Neural progenitor cell (in vitro differentiated cells): ENCODE measurements at regions not wholly inside any gene's neighbourhood (a gene's known extent, or its start where the extent isn't known, plus 50 kb on each side); places are given as distances from the start of the nearest gene placed in this dataset.

ENCODE experiments used
- DNase-seq: peaks from one replicate; pipeline ENCODE4 v3.0.0-alpha.2; 2016; ENCODE audit warnings: low spot score
- H2AFZ ChIP-seq: fragments of 200-600 bp; sonication (generic); replicated peaks from 2 replicates; pipeline ENCODE4 v1.6.1; 2016; ENCODE audit warnings: antibody characterized with exemption
- H3F3A ChIP-seq: fragments of 200-600 bp; sonication (generic); 2 replicates; pipeline ENCODE4 v1.6.1; 2016; ENCODE audit warnings: antibody characterized with exemption, low read depth
- H3K27ac ChIP-seq: fragments of 200-600 bp; sonication (generic); 2 replicates; pipeline ENCODE4 v1.5.1; 2016; ENCODE audit warnings: mild to moderate bottlenecking
- H3K27me3 ChIP-seq: fragments of 200-600 bp; sonication (generic); 2 replicates; pipeline ENCODE4 v1.6.1; 2016; ENCODE audit warnings: mild to moderate bottlenecking, moderate library complexity
- H3K36me3 ChIP-seq: fragments of 200-600 bp; sonication (generic); 2 replicates; pipeline ENCODE4 v1.5.1; 2016
- H3K4me1 ChIP-seq: fragments of 200-600 bp; sonication (generic); 2 replicates; pipeline ENCODE4 v1.6.1; 2016; ENCODE audit warnings: mixed run types
- H3K4me2 ChIP-seq: fragments of 200-600 bp; sonication (generic); 2 replicates; pipeline ENCODE4 v1.6.1; 2016
- H3K4me3 ChIP-seq: fragments of 200-600 bp; sonication (generic); 2 replicates; pipeline ENCODE4 v1.5.1; 2016
- H3K79me2 ChIP-seq: fragments of 200-600 bp; sonication (generic); 2 replicates; pipeline ENCODE4 v1.6.1; 2016; ENCODE audit warnings: low read depth
- H3K9ac ChIP-seq: fragments of 200-600 bp; sonication (generic); 2 replicates; pipeline ENCODE4 v1.6.1; 2016
- H3K9me3 ChIP-seq: fragments of 200-600 bp; sonication (generic); 2 replicates; pipeline ENCODE4 v1.5.1; 2016; ENCODE audit warnings: low read depth
- H4K20me1 ChIP-seq: fragments of 200-600 bp; sonication (generic); 2 replicates; pipeline ENCODE4 v1.6.1; 2016; ENCODE audit warnings: low read depth
- H3K27ac Mint-ChIP-seq: 3 replicates; pipeline ENCODE4 v1.8.0; 2021; ENCODE audit warnings: mixed read lengths
- H3K27me3 Mint-ChIP-seq: 2 replicates; pipeline ENCODE4 v1.8.0; 2022; ENCODE audit warnings: low read depth, mild to moderate bottlenecking, inconsistent platforms, moderate library complexity, mixed read lengths; ENCODE audit not compliant: insufficient read depth
- H3K36me3 Mint-ChIP-seq: 3 replicates; pipeline ENCODE4 v1.8.0; 2021; ENCODE audit warnings: mixed read lengths
- H3K4me1 Mint-ChIP-seq: 3 replicates; pipeline ENCODE4 v1.8.0; 2021; ENCODE audit warnings: mixed read lengths
- H3K4me3 Mint-ChIP-seq: 3 replicates; pipeline ENCODE4 v1.8.0; 2021; ENCODE audit warnings: mild to moderate bottlenecking, moderate library complexity, mixed read lengths
- H3K9me3 Mint-ChIP-seq: 3 replicates; pipeline ENCODE4 v1.8.0; 2020; ENCODE audit warnings: mixed read lengths
- EZH2 ChIP-seq: fragments of 200-600 bp; sonication (generic); IDR thresholded peaks from 2 replicates; pipeline ENCODE4 v1.6.1; 2017; ENCODE audit warnings: antibody characterized with exemption, mild to moderate bottlenecking, moderate library complexity
- EZH2phosphoT487 ChIP-seq: fragments of 200-600 bp; sonication (generic); IDR thresholded peaks from 2 replicates; pipeline ENCODE4 v1.6.1; 2017; ENCODE audit warnings: antibody characterized with exemption
- TF ChIP-seq, protein P1 (sequence below): fragments of 200-600 bp; sonication (generic); IDR thresholded peaks from 2 replicates; pipeline ENCODE4 v1.5.1; 2017; ENCODE audit warnings: antibody characterized with exemption, mild to moderate bottlenecking

DNA sequence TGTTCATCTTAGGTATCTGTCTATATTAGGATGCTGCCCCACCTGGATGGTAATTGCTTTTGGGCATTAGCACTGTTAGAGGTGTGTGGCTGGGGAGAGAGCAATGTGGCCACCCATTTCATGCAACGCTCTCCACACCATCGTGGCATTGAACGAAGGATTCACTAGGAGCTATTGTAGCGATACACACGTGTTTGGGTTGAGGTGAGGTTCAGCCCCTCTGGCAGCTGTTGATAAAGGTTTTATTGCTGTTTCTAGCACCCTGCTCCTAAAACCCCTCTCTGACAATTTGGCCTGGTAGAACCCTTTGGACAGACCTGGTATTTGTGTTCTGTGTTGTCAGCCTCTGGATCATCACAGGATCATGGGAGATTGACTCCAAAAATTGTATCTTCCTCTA is 280.9 kb downstream of the PRL start:
- Mint-ChIP-seq H3K4me1 (peaks cover 10% of the 10 kb centered on the region), H3K27me3 (peaks cover 2% of the 10 kb centered on the region), H3K9me3 (peaks cover 5% of the 10 kb centered on the region), H3K4me3 (no peak overlapping the region), H3K27ac (no peak overlapping the region), H3K36me3 (peaks cover 19% of the 10 kb centered on the region)
- no peaks in the 10 kb centered on the region for H3K27me3 ChIP-seq
- no peak for TF ChIP-seq EZH2phosphoT487
- TF ChIP-seq EZH2: no peak
- TF ChIP-seq, protein P1, sequence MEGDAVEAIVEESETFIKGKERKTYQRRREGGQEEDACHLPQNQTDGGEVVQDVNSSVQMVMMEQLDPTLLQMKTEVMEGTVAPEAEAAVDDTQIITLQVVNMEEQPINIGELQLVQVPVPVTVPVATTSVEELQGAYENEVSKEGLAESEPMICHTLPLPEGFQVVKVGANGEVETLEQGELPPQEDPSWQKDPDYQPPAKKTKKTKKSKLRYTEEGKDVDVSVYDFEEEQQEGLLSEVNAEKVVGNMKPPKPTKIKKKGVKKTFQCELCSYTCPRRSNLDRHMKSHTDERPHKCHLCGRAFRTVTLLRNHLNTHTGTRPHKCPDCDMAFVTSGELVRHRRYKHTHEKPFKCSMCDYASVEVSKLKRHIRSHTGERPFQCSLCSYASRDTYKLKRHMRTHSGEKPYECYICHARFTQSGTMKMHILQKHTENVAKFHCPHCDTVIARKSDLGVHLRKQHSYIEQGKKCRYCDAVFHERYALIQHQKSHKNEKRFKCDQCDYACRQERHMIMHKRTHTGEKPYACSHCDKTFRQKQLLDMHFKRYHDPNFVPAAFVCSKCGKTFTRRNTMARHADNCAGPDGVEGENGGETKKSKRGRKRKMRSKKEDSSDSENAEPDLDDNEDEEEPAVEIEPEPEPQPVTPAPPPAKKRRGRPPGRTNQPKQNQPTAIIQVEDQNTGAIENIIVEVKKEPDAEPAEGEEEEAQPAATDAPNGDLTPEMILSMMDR: no peak
- no peaks in the 10 kb centered on the region for H3F3A ChIP-seq
- H3K9ac ChIP-seq: no peak overlapping the region
- no peak overlapping the region for H3K4me2 ChIP-seq
- H2AFZ ChIP-seq: no peak overlapping the region
- H4K20me1 ChIP-seq: no peaks in the 10 kb centered on the region
- H3K79me2 ChIP-seq: no peaks in the 10 kb centered on the region
- H3K27ac ChIP-seq: no peak overlapping the region
- no peaks in the 10 kb centered on the region for H3K36me3 ChIP-seq
- no peak for DNase-seq
- no peaks in the 10 kb centered on the region for H3K9me3 ChIP-seq
- no peak overlapping the region for H3K4me3 ChIP-seq
- no peaks in the 10 kb centered on the region for H3K4me1 ChIP-seq

DNA sequence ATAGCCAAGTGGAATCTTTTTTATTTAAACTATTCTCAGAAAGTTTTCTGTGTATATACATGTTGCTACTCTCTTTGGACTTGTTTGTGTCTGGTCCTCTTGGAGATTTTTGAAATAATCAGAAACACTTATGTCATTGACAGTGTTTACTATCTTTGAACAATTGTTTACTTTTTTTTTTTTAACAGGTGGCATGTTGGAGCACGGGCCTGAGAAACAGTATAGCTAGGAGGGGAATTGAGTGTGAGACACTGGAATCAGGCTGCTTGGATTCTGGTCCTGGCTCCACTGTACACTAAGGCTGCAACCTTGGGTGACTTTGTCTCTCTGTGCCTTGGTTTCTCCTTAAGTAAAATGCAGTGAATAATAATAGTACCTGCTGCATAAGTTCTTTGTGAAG is 279.6 kb downstream of the PRL start:
- H3K79me2 ChIP-seq: no peaks in the 10 kb centered on the region
- H3F3A ChIP-seq: no peaks in the 10 kb centered on the region
- H3K36me3 ChIP-seq: no peaks in the 10 kb centered on the region
- no peak overlapping the region for H3K4me2 ChIP-seq
- TF ChIP-seq EZH2phosphoT487 (no peak), EZH2 (no peak)
- TF ChIP-seq, protein P1: no peak
- no peaks in the 10 kb centered on the region for H3K9me3 ChIP-seq
- Mint-ChIP-seq H3K36me3 (peaks cover 16% of the 10 kb centered on the region), H3K4me1 (peaks cover 10% of the 10 kb centered on the region), H3K4me3 (no peak overlapping the region), H3K27me3 (peaks cover 2% of the 10 kb centered on the region), H3K9me3 (peaks cover 9% of the 10 kb centered on the region), H3K27ac (no peak overlapping the region)
- H3K27me3 ChIP-seq: no peaks in the 10 kb centered on the region
- no peak overlapping the region for H3K27ac ChIP-seq
- H3K4me1 ChIP-seq: no peaks in the 10 kb centered on the region
- no peak overlapping the region for H3K4me3 ChIP-seq
- no peak for DNase-seq
- H3K9ac ChIP-seq: no peak overlapping the region
- no peaks in the 10 kb centered on the region for H4K20me1 ChIP-seq
- H2AFZ ChIP-seq: no peak overlapping the region

DNA sequence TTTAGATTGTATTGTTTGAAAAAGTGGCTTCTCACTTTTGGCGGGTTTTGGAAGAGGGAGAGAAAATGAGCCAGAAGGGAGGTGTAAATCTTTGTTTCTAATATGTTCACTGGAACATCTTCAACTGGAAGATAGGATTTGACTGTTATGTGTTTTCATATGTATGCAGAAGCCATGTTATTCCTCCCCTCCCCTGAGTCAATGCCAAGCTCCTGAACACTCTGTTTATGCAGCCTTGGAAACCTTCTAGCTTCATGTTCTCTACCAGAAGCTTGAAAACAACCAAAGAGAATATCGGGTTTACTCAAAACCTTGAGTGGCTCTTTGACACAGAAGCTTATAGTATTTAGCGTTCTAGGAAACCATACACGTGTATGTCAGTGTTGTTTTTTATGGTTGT is 279.1 kb downstream of the PRL start:
- H3K4me3 ChIP-seq: no peak overlapping the region
- peaks cover 13% of the 10 kb centered on the region for H3K9me3 Mint-ChIP-seq

More for the DNA sequence above, 279.1 kb downstream of the PRL start:
- Mint-ChIP-seq H3K4me3 (no peak overlapping the region), H3K4me1 (peaks cover 10% of the 10 kb centered on the region), H3K27ac (no peak overlapping the region), H3K36me3 (peaks cover 21% of the 10 kb centered on the region), H3K27me3 (peaks cover 2% of the 10 kb centered on the region)
- no peaks in the 10 kb centered on the region for H3K9me3 ChIP-seq
- no peaks in the 10 kb centered on the region for H3F3A ChIP-seq
- H3K4me1 ChIP-seq: no peaks in the 10 kb centered on the region
- H3K9ac ChIP-seq: no peak overlapping the region
- no peaks in the 10 kb centered on the region for H3K79me2 ChIP-seq
- H3K27me3 ChIP-seq: no peaks in the 10 kb centered on the region
- TF ChIP-seq EZH2phosphoT487: no peak
- TF ChIP-seq, protein P1: no peak
- no peak for TF ChIP-seq EZH2
- no peak overlapping the region for H3K4me2 ChIP-seq
- H4K20me1 ChIP-seq: no peaks in the 10 kb centered on the region
- no peak overlapping the region for H2AFZ ChIP-seq
- no peaks in the 10 kb centered on the region for H3K36me3 ChIP-seq
- no peak for DNase-seq
- H3K27ac ChIP-seq: no peak overlapping the region
